ENCODE measurements at regions not wholly inside any gene's neighbourhood (a gene's known extent, or its start where the extent isn't known, plus 50 kb on each side); places are given as distances from the start of the nearest gene placed in this dataset.

GRCh38 chr5:166083183-166083959 is 2208.1 kb upstream of the WWC1 start:
- TF ChIP-seq EZH2 (IDR thresholded peaks at IDR 0.05; ENCODE audit: borderline replicate concordance) (no peak), CTCF (IDR thresholded peaks at IDR 0.05; ENCODE audit: poor library complexity) (no peak), EZH2phosphoT487 (IDR thresholded peaks at IDR 0.05; ENCODE audit: low read depth, severe bottlenecking, unreplicated experiment) (no peak)

Data from hepatocyte (in vitro differentiated cells).